ENCODE measurements at regions not wholly inside any gene's neighbourhood (a gene's known extent, or its start where the extent isn't known, plus 50 kb on each side); places are given as distances from the start of the nearest gene placed in this dataset.

GRCh38 chr2:122267947-122268346 is 512.5 kb downstream of the TSN start:
- H3K9me2 ChIP-seq (ENCODE audit: insufficient read depth) = no peaks in the 10 kb centered on the region
- no peak overlapping the region for H2AFZ ChIP-seq
- no peak overlapping the region for H3K27ac ChIP-seq
- H3K4me1 ChIP-seq (ENCODE audit: insufficient read depth) = no peaks in the 10 kb centered on the region
- TF ChIP-seq EZH2phosphoT487 (IDR thresholded peaks at IDR 0.05; ENCODE audit: insufficient read depth, low read depth) (no peak), EZH2 (IDR thresholded peaks at IDR 0.05; ENCODE audit: insufficient read depth, poor library complexity, severe bottlenecking) (no peak)
- no peaks in the 10 kb centered on the region for H3K79me2 ChIP-seq (ENCODE audit: insufficient read depth)
- 65 to 71% methylated on average over 5 of the region's 5 CpGs for WGBS, 2 experiments (ENCODE audit: low coverage in 1 of 2, low lambda C conversion rate in 2 of 2, missing lambda C conversion rate in 2 of 2)
- H3F3A ChIP-seq (ENCODE audit: insufficient read depth) = no peaks in the 10 kb centered on the region
- no peaks in the 10 kb centered on the region for H3K27me3 ChIP-seq (replicated peaks; ENCODE audit: insufficient read depth)
- in situ Hi-C loops (cut with MboI) = no loop called here
- H4K20me1 ChIP-seq (ENCODE audit: insufficient read depth) = no peaks in the 10 kb centered on the region
- no peak for DNase-seq
- H3K4me2 ChIP-seq (ENCODE audit: unreplicated experiment) = no peak overlapping the region
- no peaks in the 10 kb centered on the region for H3K9me3 ChIP-seq (ENCODE audit: low read depth)
- H3K9ac ChIP-seq = no peak overlapping the region
- H3K36me3 ChIP-seq (ENCODE audit: low read depth) = no peaks in the 10 kb centered on the region
- no peak overlapping the region for H3K4me3 ChIP-seq

DNA sequence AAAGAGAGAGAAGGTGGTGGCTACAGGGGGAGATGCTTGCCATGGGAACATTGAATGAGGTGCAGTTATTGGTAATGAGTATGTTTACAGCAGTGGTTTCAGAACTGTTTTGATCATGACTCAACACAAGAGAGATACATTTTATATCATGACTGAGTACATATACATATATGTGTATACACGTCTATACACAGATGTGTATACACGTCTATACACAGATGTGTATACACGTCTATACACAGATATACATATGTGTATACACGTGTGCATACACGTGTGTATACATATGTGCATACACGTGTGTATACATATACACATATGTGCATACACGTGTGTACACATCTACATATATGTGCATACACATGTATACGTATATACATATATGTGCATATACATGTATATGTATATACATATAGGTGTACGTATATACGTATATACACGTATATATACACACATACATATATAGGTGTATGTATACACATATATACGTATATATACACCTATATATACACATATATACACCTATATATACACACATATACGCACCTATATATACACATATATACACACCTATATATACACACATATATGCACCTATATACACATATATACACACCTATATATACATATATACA is 518.5 kb downstream of the TSN start:
- no peaks in the 10 kb centered on the region for H3K9me3 ChIP-seq (ENCODE audit: low read depth)
- H3F3A ChIP-seq (ENCODE audit: insufficient read depth) = peaks cover 7% of the 10 kb centered on the region; the same call in 1 of the 2 replicates
- H3K4me3 ChIP-seq = no peak overlapping the region

DNA sequence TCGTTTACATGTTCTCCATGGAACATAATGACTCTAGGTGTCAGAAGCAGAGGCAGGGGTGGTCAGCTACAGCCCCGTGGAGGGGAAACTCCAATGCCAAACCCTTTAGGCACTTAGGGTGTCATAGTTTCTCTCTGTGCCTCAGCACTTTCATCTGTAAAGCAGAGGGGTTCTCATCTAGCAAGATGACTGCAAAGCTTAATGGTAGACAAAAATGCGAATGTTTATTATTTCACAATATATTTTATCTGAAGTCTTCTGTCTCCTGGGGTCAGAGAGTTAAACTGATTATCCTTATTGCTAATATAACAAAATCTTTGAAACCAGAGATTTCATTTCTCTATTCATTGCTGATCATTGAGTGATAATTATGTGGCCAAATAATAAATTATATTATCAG is 522.5 kb downstream of the TSN start:
- TF ChIP-seq EZH2phosphoT487 (IDR thresholded peaks at IDR 0.05; ENCODE audit: insufficient read depth, low read depth) (no peak), EZH2 (IDR thresholded peaks at IDR 0.05; ENCODE audit: insufficient read depth, poor library complexity, severe bottlenecking) (no peak)
- in situ Hi-C loops (cut with MboI) = no loop called here
- Histone ChIP-seq H4K20me1 (ENCODE audit: insufficient read depth) (no peaks in the 10 kb centered on the region), H3K79me2 (ENCODE audit: insufficient read depth) (no peaks in the 10 kb centered on the region), H3K4me1 (ENCODE audit: insufficient read depth) (no peaks in the 10 kb centered on the region), H3K9me3 (ENCODE audit: low read depth) (no peaks in the 10 kb centered on the region), H3K9me2 (ENCODE audit: insufficient read depth) (no peaks in the 10 kb centered on the region), H3K27ac (no peak overlapping the region), H3K4me3 (no peak overlapping the region), H3K36me3 (ENCODE audit: low read depth) (no peaks in the 10 kb centered on the region), H3K4me2 (ENCODE audit: unreplicated experiment) (no peak overlapping the region), H3K27me3 (replicated peaks; ENCODE audit: insufficient read depth) (no peaks in the 10 kb centered on the region), H3K9ac (no peak overlapping the region), H3F3A (ENCODE audit: insufficient read depth) (peaks cover 7% of the 10 kb centered on the region; the same call in 1 of the 2 replicates), H2AFZ (no peak overlapping the region)
- no peak for DNase-seq
- 48 to 49% methylated on average over 3 of the region's 3 CpGs for whole genome bisulfite sequencing, 2 experiments (ENCODE audit: low coverage in 1 of 2, low lambda C conversion rate in 2 of 2, missing lambda C conversion rate in 2 of 2)

More for the DNA sequence above, 518.5 kb downstream of the TSN start:
- in situ Hi-C loops (cut with MboI) = no loop called here
- H3K79me2 ChIP-seq (ENCODE audit: insufficient read depth) = no peaks in the 10 kb centered on the region
- no peaks in the 10 kb centered on the region for H3K4me1 ChIP-seq (ENCODE audit: insufficient read depth)
- TF ChIP-seq EZH2phosphoT487 (IDR thresholded peaks at IDR 0.05; ENCODE audit: insufficient read depth, low read depth) (no peak), EZH2 (IDR thresholded peaks at IDR 0.05; ENCODE audit: insufficient read depth, poor library complexity, severe bottlenecking) (no peak)
- no peak overlapping the region for H3K4me2 ChIP-seq (ENCODE audit: unreplicated experiment)
- H3K9ac ChIP-seq = no peak overlapping the region
- H3K27me3 ChIP-seq (replicated peaks; ENCODE audit: insufficient read depth) = no peaks in the 10 kb centered on the region
- H3K9me2 ChIP-seq (ENCODE audit: insufficient read depth) = no peaks in the 10 kb centered on the region
- no peaks in the 10 kb centered on the region for H4K20me1 ChIP-seq (ENCODE audit: insufficient read depth)
- 75 to 81% methylated on average over 13 of the region's 13 CpGs for WGBS, 2 experiments (ENCODE audit: low coverage in 1 of 2, low lambda C conversion rate in 2 of 2, missing lambda C conversion rate in 2 of 2)
- no peak overlapping the region for H2AFZ ChIP-seq
- peak; percentile 25 for DNase-seq
- no peaks in the 10 kb centered on the region for H3K36me3 ChIP-seq (ENCODE audit: low read depth)
- H3K27ac ChIP-seq = no peak overlapping the region

- no peaks in the 10 kb centered on the region for H3K27me3 ChIP-seq (replicated peaks; ENCODE audit: insufficient read depth)
- no peaks in the 10 kb centered on the region for H3K4me1 ChIP-seq (ENCODE audit: insufficient read depth)
- no peaks in the 10 kb centered on the region for H3K79me2 ChIP-seq (ENCODE audit: insufficient read depth)
- in situ Hi-C loops (cut with MboI) = no loop called here
- no peaks in the 10 kb centered on the region for H3K36me3 ChIP-seq (ENCODE audit: low read depth)
- H3K9me2 ChIP-seq (ENCODE audit: insufficient read depth) = no peaks in the 10 kb centered on the region
- H3K27ac ChIP-seq = no peak overlapping the region
- H4K20me1 ChIP-seq (ENCODE audit: insufficient read depth) = no peaks in the 10 kb centered on the region
- no peak overlapping the region for H2AFZ ChIP-seq
- no peak for TF ChIP-seq EZH2 (IDR thresholded peaks at IDR 0.05; ENCODE audit: insufficient read depth, poor library complexity, severe bottlenecking)
- no peak for TF ChIP-seq EZH2phosphoT487 (IDR thresholded peaks at IDR 0.05; ENCODE audit: insufficient read depth, low read depth)
- no peak overlapping the region for H3K9ac ChIP-seq
- DNase-seq = no peak
- no peak overlapping the region for H3K4me3 ChIP-seq
- 43 to 49% methylated on average over 3 of the region's 3 CpGs for WGBS, 2 experiments (ENCODE audit: low coverage in 1 of 2, low lambda C conversion rate in 2 of 2, missing lambda C conversion rate in 2 of 2)
- H3K4me2 ChIP-seq (ENCODE audit: unreplicated experiment) = no peak overlapping the region
- no peaks in the 10 kb centered on the region for H3F3A ChIP-seq (ENCODE audit: insufficient read depth)
- no peaks in the 10 kb centered on the region for H3K9me3 ChIP-seq (ENCODE audit: low read depth)
Observed at GRCh38 chr2:122300758-122301157, 545.3 kb downstream of the TSN start.
